ENCODE measurements at regions not wholly inside any gene's neighbourhood (a gene's known extent, or its start where the extent isn't known, plus 50 kb on each side); places are given as distances from the start of the nearest gene placed in this dataset.

DNA sequence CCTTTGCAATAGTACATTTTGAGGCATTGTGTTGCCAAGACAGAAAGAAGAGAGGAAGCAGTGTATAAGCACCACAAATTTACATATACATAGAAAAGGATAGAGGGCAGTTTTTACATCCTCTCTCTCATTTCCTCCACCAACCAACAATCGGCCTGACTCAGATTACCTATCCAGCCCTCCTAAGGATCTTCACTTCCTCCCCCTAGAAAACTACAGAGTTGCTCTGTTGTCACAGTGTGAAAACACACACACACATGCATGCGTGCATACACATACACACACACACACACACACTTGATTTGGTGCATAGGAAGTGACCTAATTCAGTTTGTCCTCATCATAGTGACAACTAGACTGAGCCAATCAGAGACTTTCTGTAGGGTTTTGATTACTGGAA, 98.8 kb upstream of the SPRY1 start:
- Histone ChIP-seq H3K4me2 (ENCODE audit: control insufficient read depth, insufficient read depth) (no peak overlapping the region), H3K27me3 (replicated peaks in 1 of 2; ENCODE audit: control insufficient read depth in 2 of 2, insufficient read depth in 2 of 2, low read length in 1 of 2) (no peaks in the 10 kb centered on the region), H3K9me3 (replicated peaks; ENCODE audit: control insufficient read depth, insufficient read depth, low read length) (no peaks in the 10 kb centered on the region), H3K9ac (ENCODE audit: control insufficient read depth, insufficient read depth, low read length) (no peak overlapping the region), H3K4me3 (no peak overlapping the region), H3K27ac (ENCODE audit: control insufficient read depth, insufficient read depth) (no peak overlapping the region), H3K79me2 (ENCODE audit: control insufficient read depth, insufficient read depth, low read length) (no peaks in the 10 kb centered on the region), H2AFZ (ENCODE audit: control insufficient read depth, low read depth, low read length) (no peak overlapping the region), H4K20me1 (ENCODE audit: control insufficient read depth, insufficient read depth) (no peaks in the 10 kb centered on the region), H3K4me1 (ENCODE audit: control insufficient read depth, insufficient read depth, low read length) (no peaks in the 10 kb centered on the region), H3K36me3 (ENCODE audit: control insufficient read depth in 2 of 2, insufficient read depth in 2 of 2, low read length in 1 of 2) (no peaks in the 10 kb centered on the region)
- ChIA-PET SMC1A (ENCODE audit: uncharacterized antibody, unreplicated experiment) (no interaction called here), POLR2A (no interaction called here), RAD21 (ENCODE audit: unreplicated experiment) (no interaction called here), CTCF (no interaction called here)
- FAIRE-seq, result no peak
- TF ChIP-seq SPI1 (IDR thresholded peaks at IDR 0.05; ENCODE audit: borderline replicate concordance, insufficient read depth, low read depth, low read length) (0 out of 2 replicates have a peak, but pooled peaks have one; percentile 9), SKIL (IDR thresholded peaks at IDR 0.05; ENCODE audit: low read depth, poor library complexity, severe bottlenecking) (no peak), FOXM1 (IDR thresholded peaks at IDR 0.05; ENCODE audit: low read depth, low read length) (no peak)
- TF ChIP-seq, protein P1, sequence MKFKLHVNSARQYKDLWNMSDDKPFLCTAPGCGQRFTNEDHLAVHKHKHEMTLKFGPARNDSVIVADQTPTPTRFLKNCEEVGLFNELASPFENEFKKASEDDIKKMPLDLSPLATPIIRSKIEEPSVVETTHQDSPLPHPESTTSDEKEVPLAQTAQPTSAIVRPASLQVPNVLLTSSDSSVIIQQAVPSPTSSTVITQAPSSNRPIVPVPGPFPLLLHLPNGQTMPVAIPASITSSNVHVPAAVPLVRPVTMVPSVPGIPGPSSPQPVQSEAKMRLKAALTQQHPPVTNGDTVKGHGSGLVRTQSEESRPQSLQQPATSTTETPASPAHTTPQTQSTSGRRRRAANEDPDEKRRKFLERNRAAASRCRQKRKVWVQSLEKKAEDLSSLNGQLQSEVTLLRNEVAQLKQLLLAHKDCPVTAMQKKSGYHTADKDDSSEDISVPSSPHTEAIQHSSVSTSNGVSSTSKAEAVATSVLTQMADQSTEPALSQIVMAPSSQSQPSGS (IDR thresholded peaks at IDR 0.05; ENCODE audit: low read length), result no peak
- intact Hi-C loops (cut with micrococcal nuclease; ENCODE audit: unreplicated experiment) (no loop called here), in situ Hi-C loops (cut with MboI) (no loop called here)
- no peak for DNase-seq (ENCODE audit: low read depth, low spot score)
- 96% methylated on average over 2 of the region's 2 CpGs for WGBS (ENCODE audit: insufficient coverage, insufficient replicate concordance, low lambda C conversion rate, missing lambda C conversion rate)
- peak; percentile 45 for ATAC-seq
- no TSS peak for BruUV-seq (replicated peaks)

DNA sequence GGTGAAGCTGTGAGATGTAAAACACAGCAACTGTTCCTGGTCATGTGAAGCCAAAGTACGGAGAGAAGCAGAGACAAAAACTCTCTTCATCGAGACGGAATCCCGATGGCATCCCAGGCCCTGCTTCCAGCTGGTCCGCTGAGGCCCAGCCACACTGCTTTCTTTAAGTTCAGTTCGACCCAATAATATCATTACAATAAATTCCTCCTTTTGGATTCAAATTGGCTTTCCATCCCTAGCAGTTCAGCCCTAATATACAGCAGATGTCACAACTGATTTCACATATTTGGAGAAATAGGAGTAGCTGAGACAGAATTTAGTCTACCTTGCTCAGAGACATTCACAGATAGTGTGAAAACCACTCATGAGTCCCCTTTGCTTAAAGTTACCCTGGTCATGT, 98.3 kb upstream of the SPRY1 start:
- 99% methylated on average over 6 of the region's 6 CpGs for WGBS (ENCODE audit: insufficient coverage, insufficient replicate concordance, low lambda C conversion rate, missing lambda C conversion rate)
- Histone ChIP-seq H3K36me3 (ENCODE audit: control insufficient read depth in 2 of 2, insufficient read depth in 2 of 2, low read length in 1 of 2) (no peaks in the 10 kb centered on the region), H3K4me2 (ENCODE audit: control insufficient read depth, insufficient read depth) (no peak overlapping the region), H4K20me1 (ENCODE audit: control insufficient read depth, insufficient read depth) (no peaks in the 10 kb centered on the region), H3K9me3 (replicated peaks; ENCODE audit: control insufficient read depth, insufficient read depth, low read length) (no peaks in the 10 kb centered on the region), H3K4me3 (no peak overlapping the region), H3K27me3 (replicated peaks in 1 of 2; ENCODE audit: control insufficient read depth in 2 of 2, insufficient read depth in 2 of 2, low read length in 1 of 2) (no peaks in the 10 kb centered on the region), H3K27ac (ENCODE audit: control insufficient read depth, insufficient read depth) (no peak overlapping the region), H3K9ac (ENCODE audit: control insufficient read depth, insufficient read depth, low read length) (no peak overlapping the region), H3K79me2 (ENCODE audit: control insufficient read depth, insufficient read depth, low read length) (no peaks in the 10 kb centered on the region), H2AFZ (ENCODE audit: control insufficient read depth, low read depth, low read length) (no peak overlapping the region), H3K4me1 (ENCODE audit: control insufficient read depth, insufficient read depth, low read length) (no peaks in the 10 kb centered on the region)
- POLR2A ChIA-PET, result no interaction called here
- intact Hi-C loops (cut with micrococcal nuclease; ENCODE audit: unreplicated experiment) (no loop called here), in situ Hi-C loops (cut with MboI) (no loop called here)
- SMC1A ChIA-PET (ENCODE audit: uncharacterized antibody, unreplicated experiment), result no interaction called here
- CTCF ChIA-PET, result no interaction called here
- BruUV-seq (replicated peaks), result no TSS peak
- RAD21 ChIA-PET (ENCODE audit: unreplicated experiment), result no interaction called here
- FAIRE-seq (no peak), ATAC-seq (no peak), DNase-seq (ENCODE audit: low read depth, low spot score) (no peak)
- TF ChIP-seq MYC (IDR thresholded peaks at IDR 0.05; ENCODE audit: insufficient read depth, insufficient read length, insufficient replicate concordance, low read length, severe bottlenecking), result no peak
